ENCODE measurements at regions not wholly inside any gene's neighbourhood (a gene's known extent, or its start where the extent isn't known, plus 50 kb on each side); places are given as distances from the start of the nearest gene placed in this dataset.

GRCh38 chr7:69467826-69468225 lies 130.4 kb upstream of the AUTS2 start:
- TF ChIP-seq CTCF (conservative IDR thresholded peaks at IDR 0.05; ENCODE audit: low read depth, low read length), result no peak
- no peak for TF ChIP-seq EZH2 (IDR thresholded peaks at IDR 0.05; ENCODE audit: borderline replicate concordance, low read depth, low read length, poor library complexity, severe bottlenecking)

Data from A673 (cell line).